DMS 273 (cell line): ENCODE measurements at regions not wholly inside any gene's neighbourhood (a gene's known extent, or its start where the extent isn't known, plus 50 kb on each side); places are given as distances from the start of the nearest gene placed in this dataset.
A peak's percentile ranks its signal among the peaks of the same experiment; 100 is the strongest.

Experiments used
- DNase-seq: peaks from one replicate; lab custom pipeline; 2025; ENCODE audit not compliant: unreplicated experiment; lab: John Stamatoyannopoulos, UW

DNA sequence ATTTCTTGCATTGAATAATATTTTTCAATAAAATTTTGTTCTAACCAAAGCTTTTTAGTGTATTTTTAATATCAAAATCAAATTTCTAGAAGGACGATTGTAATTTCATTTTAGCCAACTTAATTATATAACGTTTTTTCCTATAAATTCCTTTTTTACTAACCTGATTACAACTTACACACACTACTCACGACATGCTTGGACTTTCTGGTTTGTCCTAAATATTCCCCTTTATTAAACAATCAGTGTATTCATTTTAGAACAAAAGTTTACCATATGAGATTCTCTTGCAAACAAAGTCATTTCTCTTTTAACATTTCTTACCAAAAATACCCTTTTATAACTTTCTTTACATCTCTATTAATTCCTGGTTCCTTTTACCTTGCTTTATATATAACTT is 173.7 kb downstream of the PWWP3B start:
- DNase-seq, result peak; percentile 10

DNA sequence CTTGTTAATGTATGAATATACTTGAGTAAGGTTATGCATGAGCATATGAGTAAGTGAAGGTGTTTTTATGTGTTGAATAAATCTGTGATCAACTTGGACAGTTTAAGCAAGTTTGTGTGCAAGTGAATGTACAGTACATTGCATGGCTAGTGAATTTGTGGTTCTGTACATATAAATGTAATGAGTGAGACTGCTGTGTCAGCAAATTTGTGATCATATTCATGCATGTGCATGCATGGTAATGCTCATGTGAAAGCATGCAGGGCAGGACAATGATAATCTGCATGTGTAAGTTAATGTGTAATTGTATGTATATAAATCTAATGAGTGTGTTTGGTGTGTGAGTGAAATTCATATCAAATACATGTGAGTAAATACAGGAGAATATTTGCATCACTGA is 188.5 kb downstream of the PWWP3B start:
- DNase-seq, result no peak

DNA sequence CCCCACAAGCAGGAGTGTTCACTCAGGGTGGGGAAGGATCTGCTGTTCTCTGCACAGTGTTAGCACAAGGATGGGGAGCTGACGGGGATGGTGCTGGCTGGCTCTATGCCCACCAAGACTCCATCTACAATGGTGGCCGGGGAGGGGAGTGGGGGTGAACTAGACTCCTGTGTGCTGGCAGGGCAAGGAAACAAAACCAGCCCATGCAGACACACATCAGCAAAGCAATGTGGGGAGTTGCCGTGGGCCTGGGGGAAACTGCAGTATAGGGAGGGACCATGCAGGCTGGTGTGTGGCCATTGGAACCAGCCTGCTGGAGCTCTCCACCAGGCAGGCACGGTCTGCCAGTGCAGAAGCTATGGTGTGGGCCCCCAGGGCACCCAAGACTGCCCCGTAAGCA is 195.1 kb downstream of the PWWP3B start:
- no peak for DNase-seq

DNA sequence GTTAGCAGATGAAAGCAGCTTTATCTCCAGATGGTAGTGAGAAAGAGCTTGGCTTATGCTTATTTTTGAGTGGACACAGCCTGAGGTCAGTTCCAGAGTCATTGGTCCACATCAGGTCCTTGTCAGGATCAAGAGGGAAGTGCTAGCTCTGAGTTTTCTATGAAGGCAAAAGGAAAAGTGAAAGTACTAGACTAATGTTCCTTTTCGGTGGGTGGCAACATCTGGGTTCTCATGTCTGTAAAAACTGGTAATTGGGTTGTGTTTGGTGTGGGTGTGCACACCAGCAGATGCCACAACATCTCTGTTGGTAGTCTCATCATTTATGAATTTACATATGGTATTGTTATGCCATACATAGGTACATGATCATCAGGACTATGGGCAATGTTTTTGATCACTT is 210.5 kb downstream of the PWWP3B start:
- no peak for DNase-seq

DNA sequence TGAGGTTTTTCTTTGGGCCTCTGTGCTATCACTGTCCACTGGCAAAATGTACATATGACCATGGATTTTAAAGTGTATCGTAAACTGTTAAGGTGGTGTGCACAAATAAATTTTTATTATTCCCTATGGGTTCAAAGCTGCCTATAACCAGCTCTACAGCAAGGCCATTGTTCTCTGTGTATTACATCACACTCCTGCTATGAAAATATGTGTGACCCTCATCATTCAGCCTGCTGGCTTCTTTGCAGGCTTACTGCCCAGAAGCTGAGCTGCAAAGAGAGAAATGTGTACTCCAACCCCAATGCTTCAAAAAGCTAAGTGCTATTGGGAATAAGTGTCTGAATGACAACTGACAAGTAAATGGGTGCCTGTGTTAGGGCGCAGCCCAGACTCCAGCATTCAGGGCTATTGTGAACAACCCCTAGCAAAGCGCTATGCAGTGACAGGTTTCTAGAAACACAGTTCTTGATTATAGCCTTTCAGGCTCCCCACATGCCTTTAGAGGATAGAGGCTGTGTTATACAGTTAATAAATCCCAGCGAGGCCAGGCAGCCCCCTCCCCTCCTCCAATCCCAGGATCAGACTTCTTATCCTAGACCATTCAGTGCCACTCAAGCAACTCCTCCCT is 220.4 kb upstream of the RADX start:
- no peak for DNase-seq

DNA sequence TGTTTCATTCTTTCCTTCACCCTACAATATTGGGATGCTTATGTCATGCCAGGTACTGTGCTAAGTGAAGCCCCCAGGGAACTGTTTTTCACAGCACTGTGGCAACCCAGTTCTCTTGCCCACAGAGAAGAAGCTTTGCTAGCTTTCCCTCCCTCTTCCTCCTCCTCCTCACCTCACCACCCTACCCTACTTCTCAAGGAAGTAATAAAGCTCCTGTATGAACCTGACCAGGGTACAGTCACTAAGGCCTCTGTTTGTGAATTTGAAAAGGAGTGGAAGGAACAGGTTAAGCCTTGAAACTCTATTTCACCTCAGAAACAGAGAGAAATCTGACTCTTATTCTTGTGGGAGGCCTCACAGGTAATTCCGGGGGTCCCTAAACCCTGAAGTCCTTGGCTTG is 219.4 kb upstream of the RADX start:
- no peak for DNase-seq

DNA sequence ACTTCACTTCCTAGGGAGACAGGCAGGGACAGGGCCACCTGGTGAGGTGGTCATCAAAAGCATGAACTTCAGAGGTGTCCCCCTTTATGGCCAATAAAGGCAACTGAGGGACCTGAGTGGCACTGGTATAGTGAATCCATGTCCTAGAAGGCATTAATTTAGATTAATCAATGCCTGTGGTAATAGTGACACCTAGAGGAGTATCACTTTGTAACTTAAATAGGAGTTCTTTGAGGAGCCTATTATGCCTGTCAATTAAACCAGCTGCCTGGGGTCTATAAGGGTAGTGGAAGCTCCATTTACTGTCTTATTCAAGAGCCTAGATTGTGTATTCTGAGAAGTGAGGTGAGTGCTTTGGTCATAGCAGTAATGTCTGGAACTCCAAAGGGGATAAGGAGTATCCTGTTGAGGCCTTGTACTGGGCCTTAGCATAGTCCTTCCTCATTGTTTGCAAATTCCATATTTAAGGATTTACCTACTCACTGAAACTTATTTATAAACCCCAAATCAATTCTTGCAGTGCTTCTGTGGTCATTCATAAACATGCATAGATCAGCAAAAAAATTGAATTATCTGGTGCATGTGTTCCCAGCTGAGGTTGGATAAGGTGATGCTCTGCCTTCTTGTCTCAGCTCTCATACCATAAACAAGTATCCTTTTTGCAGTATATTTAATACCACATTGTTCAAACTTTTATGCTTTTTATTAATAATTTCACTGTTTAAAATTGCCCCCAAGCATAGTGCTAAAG is 213.8 kb upstream of the RADX start:
- DNase-seq, result peak; percentile 22

DNA sequence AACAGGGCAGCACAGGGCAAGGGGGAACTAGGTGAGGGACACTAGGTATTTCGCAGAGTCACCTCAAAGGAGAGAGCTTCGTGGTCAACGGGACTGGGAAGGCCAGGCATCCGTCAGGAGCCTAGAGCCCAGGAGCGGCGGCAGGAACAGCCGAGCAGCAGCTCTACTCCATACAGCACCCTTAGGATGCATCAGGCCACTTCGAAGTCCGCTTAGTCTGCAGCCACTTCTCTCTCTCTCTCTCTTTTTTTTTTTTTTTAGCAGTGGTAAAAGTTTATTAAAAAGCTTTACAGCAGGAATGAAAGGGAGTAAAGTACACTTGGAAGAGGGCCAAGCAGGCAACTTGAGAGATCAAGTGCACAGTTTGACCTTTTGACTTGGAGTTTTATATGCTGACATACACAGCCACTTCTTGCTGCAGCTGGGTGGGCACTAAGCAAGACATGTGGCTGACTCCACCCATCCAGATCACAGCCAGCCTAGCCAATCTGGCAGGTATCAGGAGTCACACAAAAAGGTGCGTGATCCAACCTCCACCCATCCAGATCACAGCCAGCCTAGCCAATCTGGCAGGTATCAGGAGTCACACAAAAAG is 209.7 kb upstream of the RADX start:
- DNase-seq, result no peak

DNA sequence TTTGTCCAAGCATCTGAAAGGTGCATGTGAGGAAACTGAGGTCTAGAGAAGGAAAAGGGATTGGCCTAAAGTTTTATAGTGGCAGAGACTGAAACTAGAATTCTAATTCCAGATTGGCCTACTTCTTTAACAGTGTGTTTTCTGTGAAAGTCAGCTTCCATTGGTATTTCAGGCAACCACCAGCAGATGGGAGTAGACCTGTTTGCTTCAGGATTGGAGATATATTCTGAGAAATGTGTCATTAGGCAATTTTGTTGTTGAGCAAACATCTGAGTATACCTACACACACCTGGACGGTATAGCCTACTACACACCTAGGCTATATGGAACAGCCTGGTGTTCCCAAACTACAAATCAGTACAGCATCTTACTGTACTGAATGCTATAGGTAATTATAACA is 207.3 kb upstream of the RADX start:
- DNase-seq, result peak; percentile 6

DNA sequence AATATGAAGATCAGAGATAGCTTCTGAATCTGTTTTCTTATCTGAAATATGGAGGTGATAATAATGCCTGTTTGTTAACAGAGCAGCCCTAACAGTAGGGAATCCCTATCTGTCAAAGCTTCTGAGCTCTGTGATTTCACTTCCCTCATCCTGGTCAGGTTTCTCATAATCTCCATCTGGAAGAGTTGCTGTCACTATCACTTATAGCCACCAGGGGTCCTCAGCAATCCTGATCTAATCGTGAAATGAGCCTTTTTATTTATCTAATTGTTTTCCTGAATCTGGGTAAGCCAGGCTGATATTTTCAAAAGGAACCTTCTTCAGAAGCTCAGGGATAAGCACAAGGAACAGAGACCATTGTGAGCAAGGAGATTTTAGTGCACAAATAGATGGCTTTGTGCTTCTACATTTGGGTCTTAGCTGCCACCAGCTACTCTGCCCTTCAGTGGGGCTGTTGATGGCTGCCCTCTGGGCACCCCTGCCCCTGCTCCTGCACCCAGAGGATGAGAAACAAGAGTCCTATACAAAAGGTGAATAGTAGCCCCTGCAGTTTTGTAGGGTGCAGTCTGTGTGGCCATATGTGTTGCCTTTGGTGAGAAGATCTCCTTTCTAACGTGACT is 196.4 kb upstream of the RADX start:
- peak; percentile 64 for DNase-seq

DNA sequence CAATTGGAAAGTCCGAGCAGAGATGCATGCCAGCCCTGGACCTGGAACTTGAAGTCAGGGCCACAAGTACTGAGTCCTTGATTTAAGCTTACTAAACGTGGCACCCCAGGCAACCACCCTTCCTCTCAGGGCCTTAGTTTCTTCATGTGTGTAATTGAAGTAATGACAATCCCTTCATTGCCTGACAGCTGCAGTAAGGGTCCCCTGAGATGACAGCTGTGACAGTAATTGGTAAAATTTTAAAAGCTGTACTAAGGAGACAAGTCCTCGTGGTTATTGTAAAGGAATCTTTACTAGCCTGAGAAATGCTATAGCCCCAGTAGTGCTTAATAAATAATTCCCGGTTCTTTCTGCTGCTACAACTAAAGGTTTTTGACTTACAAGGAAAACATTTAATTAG is 175.1 kb upstream of the RADX start:
- DNase-seq, result no peak

DNA sequence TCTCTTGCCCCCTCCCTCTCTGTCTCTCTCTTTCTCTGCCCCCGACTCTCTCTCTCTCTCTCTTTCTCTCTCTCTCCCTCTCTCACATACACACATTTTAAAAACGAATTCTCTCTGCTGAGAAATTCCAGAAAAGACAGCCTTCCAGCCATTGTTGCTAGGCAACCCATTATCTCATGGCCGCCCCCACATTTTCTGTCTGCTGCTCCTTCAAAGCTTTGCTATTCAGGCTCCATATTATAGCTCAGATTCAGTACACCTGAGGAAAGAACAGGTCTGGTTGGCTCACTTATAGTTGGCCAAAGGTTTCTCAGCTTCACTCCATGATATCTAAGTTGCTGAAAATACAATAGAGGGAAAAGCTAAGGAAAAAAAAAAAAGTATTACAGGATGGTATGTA is 174.4 kb upstream of the RADX start:
- peak; percentile 10 for DNase-seq

DNA sequence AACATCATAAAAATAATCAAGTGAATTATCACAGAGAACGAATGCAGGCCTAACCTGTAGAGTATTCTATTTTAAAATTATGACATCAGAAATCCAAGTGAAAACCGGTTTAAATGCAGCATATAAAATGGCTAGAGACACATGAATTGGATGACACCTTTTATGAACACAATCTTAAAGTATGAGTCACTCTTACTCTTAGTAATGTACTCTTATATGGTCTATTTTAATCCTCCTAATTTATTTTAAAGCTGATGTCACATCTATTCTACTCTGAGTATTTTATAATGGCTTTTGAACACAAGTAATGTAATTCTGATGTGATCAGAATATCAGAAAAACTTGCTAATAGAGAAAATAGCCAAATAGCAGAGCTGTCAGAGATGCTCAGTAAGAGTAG is 161.4 kb upstream of the RADX start:
- no peak for DNase-seq

DNA sequence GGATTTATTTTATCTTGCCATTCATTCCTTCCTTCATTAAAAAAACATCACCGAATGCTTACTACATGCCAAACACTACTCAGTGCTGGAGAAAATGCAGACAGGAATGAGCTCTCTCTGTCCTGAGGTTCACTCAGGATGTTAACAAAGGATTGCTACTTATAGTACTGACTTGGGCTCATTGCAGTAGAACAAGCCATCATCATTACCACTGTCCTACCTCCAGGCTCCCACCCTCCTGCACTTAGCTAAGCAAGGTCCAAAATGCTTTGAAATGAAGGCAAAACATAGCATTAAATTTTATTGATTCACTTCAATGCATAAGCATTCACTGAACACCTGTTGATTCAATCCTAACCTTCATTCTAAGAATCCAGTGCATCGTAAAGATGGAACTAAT is 159.8 kb upstream of the RADX start:
- DNase-seq, result no peak

DNA sequence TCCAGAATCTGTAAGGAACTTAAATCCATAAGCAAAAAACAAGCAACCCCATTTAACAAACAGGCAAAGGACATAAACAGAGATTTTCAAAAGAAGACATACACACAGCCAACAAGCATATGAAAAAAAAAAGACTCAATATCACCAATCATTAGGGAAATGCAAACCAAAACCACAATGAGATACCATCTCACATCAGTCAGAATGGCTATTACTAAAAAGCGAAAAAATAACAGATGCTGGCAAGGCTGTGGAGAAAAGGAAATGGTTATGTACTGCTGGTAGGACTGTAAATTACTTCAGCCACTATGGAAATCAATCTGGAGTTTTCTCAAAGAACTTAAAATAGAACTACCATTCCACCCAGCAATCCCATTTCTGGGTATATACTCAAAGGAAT is 156.8 kb upstream of the RADX start:
- DNase-seq, result no peak

DNA sequence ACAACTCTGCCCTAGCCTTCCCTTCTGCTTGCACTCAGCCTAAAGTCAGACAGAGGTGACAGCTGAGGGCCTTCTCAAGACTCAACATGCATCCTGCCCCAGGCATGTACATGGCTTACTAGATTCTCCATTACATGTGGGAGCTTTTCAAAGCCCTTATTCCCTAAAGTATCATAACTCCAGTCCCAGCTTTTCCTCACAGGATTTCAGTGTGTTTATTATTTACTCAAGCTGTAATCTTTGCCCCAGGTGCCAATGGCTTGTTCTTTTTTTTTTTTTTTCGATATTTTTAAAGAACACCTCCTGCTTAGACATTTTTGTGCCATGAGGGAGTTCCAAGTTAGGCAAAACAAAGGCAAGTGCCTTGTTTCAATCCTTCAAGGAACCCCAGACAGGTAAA is 154.0 kb upstream of the RADX start:
- DNase-seq, result no peak

DNA sequence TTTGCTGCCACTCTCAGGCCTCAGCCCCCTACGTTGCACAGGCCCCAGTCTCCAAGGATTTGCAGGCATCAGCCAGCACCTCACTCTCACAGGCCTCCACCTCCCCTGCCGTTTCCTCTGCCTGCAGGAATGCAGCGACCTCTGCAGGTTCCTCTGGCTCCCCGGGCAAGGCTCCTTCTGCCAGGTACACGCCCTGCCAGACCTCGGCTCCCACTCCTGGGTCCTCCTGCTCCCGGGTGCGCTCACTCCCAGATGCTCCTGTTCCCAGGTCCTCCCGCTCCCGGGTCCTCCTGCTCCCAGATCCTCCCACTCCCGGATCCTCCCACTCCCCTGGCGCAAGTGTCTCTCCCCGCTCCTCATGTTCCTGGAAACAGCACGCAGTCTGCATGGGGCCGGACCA is 144.4 kb upstream of the RADX start:
- DNase-seq, result no peak

DNA sequence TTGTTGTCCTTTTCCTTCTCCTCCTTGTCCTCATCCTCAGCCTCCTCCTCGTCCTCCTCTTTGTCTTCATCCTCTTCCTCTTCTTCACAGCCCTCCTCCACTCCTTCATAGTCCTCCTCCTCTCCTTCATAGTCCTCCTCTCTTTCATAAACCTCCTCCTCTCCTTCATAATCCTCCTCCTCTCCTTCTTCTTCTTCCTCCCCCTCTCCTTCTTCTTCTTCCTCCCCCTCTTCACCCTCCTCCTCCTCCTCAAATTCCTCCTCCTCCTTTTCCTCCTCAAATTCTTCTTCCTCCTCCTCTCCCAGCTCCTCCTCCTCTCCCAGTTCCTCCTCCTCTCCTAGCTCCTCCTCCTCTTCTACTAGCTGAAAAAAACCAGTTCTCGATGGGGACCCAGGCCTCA is 143.8 kb upstream of the RADX start:
- DNase-seq, result no peak

DNA sequence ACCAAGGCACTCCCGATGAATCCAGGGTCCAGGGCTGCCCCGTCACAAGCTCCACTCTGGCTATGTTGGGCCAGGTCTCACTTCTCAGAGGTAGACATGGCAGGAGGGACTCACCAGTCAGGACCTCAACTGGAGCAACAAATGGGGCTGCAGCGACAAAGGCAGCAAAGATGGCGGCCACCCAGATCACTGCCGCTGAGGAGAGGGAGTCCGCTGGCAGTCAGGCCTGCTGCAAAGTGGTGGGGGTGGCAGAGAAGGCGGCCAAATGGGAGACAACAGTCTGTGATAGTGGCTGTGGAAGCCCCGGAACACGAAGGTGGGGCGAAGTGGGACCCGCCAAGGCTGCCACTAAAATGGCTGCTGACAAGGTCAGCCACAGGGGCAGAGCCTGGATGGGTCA is 143.3 kb upstream of the RADX start:
- DNase-seq, result no peak

DNA sequence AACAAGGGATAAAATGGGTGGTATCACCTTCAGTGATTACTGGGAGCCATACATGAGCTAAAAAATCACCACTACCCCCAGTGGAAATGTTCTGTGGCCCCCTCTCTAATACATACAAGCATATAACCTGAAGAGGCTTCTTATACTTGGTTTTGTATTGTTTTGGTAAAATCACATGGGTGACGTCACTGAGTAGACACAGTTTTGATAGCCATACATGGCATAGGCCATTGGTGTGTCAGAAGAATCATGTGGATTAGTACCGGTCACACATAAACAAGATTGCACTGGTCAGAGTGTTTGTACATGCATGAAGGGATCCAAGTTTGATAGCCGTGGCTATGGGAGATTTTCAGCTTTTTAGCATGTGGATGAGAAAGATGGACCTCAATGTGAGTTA is 131.9 kb upstream of the RADX start:
- no peak for DNase-seq

DNA sequence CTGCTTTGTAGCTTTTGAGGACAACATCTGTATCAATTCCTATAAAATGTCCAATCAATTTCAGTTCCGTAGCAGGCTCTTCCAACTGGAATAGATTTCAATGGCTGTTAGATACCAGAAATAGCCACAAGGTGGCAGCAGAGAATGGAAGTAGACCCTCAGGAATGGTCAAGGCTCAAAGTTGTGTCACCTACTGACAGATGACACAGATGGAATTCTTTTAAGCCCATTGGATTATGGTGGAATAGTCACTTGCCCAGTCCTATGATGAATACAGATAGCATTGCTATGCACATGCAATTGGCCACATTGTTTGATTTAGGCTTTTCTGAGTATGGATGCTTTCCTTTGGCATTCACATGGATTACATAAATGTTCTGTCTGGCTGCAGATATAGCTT is 130.4 kb upstream of the RADX start:
- DNase-seq, result peak; percentile 84

DNA sequence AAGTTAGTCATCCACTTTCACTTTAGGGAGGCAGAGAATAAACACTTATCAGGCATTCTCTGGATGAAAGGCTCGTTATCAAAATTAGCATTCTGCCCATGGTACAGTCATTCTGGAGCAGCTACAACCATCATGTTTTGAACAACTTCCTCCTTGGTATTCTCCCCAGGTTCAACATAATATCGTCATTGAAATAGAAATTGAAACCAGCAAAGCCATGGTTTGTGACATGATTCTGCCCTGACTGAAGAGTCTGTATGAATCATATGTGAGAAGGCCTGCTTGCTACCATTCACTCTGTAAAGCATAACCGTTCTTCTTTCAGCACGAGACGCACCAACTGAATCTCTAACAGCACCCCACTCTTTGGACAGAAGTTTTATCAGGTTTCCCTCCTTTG is 127.5 kb upstream of the RADX start:
- DNase-seq, result no peak
